ENCODE measurements at regions not wholly inside any gene's neighbourhood (a gene's known extent, or its start where the extent isn't known, plus 50 kb on each side); places are given as distances from the start of the nearest gene placed in this dataset.

- DNase-seq (ENCODE audit: low read depth) = no peak
Measured at GRCh38 chr2:236875906-236876505, 209.7 kb upstream of the COPS8 start.

- DNase-seq (ENCODE audit: low read depth) = no peak
Measured at GRCh38 chr2:236876642-236877041, 209.0 kb upstream of the COPS8 start.

DNA sequence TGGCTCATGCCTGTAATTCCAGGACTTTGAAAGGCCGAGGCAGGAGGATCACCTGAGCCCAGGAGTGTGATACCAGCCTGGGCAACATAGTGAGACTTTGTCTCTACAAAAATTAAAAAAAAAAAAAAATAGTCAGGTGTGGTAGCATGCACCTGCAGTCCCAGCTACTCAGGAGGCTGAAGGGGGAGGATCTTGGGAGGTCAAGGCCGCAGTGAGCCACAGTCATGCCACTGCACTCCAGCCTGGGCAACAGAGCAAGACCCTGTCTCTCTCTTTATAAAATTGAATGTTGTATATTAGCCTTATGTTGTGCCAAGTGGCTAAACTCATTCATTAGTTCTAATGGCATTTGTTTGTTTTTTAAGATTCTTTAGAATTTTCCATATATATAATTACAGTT, 207.7 kb upstream of the COPS8 start:
- DNase-seq (ENCODE audit: low read depth) = no peak

DNA sequence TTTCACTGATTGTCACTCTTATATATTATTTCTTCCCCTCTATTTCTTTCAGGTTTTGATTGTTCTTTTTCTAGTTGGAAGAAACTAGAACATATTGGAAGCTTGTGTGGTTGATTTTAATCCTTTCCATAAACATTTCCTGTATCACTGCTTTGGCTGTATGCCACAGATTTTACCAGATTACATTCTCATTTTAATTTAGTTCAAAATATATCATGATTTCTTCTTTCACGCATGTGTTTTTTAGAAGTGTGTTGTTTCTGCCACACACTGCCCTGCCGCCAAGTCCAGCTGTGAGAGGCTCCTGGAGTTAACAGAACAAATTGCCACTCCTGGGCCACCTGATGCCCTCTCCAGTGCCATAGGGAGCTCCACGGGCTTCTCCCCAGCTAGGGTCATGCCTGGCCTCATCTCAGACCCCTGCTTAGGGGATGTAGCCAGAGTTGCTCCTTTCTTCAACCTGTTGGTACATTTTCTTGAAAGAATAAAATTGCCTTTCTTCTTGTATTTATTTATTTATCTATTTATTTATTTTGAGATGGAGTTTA, 206.2 kb upstream of the COPS8 start:
- no peak for DNase-seq (ENCODE audit: low read depth)

GRCh38 chr2:236882074-236882473, 203.6 kb upstream of the COPS8 start:
- no peak for DNase-seq (ENCODE audit: low read depth)

- DNase-seq (ENCODE audit: low read depth) = no peak
Measured at GRCh38 chr2:236882930-236883329, 202.8 kb upstream of the COPS8 start.

DNA sequence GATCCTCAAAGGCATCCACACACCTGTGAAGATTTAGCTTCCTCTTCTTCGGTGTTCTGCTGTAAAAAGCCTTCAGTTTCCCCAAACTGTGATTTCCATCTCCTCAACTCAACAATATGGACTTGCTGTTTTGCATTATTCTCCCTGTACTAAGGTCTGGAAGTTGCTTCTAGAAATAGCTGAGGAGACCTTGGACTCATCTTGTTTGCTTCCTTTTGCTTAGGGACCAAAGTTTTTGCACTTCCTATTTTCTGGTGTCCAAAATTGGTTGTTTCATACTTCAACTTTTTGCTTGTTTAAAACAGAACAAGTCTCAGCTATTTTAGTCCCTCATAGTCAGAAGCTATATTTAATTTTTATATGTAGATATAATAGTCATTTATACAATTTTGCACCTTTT, 201.9 kb upstream of the COPS8 start:
- no peak for DNase-seq (ENCODE audit: low read depth)

DNA sequence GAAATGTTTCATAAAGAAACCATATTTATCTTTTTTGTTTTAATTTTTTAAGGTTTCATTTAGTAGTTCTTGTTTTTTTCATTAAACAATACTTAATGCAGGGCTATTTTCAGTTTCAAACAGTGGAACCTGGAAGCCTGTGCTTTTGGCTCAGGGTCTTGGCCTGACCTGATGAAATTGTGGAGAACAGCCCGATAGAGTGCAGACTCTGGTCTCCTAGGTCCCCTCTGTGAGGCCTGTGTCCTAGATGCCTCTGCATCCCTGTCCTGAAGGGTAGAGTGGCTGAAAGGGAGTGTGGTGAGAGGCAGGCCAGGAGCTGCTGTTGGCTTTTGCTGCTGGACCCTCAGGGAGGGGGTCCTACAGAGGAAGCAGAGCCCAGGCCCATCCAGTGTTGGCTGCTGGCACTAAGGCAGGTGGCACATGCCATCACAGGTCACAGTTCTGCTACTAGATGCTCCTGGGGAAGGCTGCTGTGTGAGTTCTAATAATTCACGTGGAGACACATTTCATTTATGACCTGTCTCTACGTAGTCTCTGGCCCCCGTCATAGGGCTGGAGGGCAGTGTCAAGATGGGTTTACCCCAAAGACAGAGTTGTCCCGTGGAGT, 201.0 kb upstream of the COPS8 start:
- DNase-seq (ENCODE audit: low read depth) = no peak

DNA sequence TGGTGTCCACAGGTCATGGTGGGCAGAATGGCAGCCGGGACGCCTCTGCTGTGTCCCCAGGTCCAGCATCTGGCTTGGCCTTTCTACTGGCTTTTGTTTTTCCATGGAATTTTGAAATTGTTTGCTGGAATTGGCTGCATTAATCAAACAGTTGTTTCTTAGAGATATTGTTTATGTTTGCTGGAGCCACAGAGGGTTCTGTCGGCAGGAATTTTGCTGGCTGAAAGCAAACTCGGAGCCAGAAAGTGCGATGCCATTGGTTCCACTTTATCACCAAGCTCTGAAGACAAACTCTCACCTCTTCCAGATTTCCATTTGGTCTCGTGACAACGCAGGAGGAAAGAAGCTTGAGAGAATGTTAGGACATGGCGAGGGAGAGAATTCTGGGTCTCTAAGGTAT, 199.2 kb upstream of the COPS8 start:
- DNase-seq (ENCODE audit: low read depth) = no peak

DNA sequence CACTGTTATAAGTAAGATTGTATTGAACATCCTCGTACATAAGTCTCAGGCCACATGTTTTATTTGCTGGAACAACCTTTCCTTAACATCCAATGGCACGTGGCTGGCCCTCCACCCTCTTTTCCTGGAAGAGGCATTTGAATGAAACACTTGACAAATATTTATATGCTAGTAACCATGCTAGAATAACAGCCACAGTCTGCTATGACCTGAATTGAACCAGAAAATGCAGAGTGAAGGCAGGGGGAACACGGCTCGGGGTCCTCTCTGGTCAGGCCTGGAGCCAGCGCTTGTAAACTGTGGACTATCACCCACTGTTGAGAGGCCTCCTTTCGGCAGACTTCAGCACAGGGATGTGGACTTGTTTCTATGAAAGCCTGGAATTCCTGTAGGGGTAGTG, 198.2 kb upstream of the COPS8 start:
- DNase-seq (ENCODE audit: low read depth) = peak; percentile 92

- peak; percentile 47 for DNase-seq (ENCODE audit: low read depth)
Measured at GRCh38 chr2:236887953-236888793, 197.5 kb upstream of the COPS8 start.

GRCh38 chr2:236888794-236889780, 196.6 kb upstream of the COPS8 start:
- no peak for DNase-seq (ENCODE audit: low read depth)

DNA sequence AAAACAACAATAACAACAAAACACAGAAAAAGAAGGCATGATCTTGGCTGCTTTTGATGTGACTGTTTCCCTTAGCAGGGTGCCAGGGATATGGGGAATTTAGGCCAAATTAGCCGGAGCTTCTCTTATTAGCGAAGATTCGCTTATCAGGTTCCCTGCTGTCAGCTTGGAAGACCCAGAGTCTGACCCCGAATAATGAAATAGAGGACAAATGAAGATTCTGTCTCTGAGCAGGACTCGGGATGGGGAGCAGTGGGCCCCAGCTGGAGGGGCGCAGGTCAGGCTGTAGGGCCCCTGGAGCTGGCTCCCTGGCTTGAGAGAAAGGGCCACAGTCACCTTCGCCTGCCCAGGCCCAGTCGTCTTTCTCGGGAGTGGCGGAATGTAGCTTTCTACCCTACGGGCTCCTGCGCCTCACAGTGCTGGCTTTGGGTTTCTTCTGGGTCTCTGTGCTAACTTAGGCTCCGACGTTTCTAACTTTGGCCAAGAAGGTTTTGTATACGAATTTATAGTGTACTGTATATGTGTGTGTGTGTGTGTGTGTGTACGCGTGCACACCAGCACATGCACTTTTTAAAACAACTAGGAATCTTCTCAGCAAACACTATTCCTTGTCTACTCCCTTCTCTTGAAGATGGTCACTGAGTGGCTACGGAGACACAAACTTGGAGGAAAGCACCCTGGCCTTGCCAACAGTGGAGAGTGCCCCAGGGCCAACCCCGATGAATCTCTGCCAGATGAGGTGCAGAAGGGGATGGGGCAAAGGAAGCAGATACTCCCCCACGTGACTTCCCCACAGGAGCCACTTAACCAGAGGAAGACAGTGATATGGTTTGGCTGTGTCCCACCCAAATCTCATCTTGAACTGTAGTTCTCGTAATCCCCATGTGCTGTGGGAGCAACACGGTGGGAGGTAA, 195.6 kb upstream of the COPS8 start:
- no peak for DNase-seq (ENCODE audit: low read depth)

- no peak for DNase-seq (ENCODE audit: low read depth)
Measured at GRCh38 chr2:236892721-236893120, 193.0 kb upstream of the COPS8 start.

GRCh38 chr2:236894791-236895190, 190.9 kb upstream of the COPS8 start:
- no peak for DNase-seq (ENCODE audit: low read depth)

- DNase-seq (ENCODE audit: low read depth) = no peak
Measured at GRCh38 chr2:236895497-236895896, 190.2 kb upstream of the COPS8 start.

DNA sequence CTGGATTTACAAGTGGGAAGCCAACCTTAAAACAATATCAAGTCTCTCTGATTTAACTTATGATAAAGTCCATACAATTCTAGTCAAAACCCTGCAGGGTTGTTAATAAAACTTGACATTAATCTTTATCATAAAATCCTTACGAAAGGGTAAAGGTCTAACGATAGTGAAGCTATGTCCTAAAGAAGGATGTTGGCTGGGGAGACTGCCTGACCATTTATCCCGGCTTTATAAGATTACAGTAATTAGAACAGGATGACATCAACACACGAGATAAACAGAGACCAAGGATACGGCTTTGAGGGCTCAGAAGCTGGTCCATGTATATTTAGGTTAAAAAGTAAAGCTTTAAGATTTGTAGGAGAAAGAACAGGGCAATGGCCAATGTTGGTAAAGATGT, 189.0 kb upstream of the COPS8 start:
- no peak for DNase-seq (ENCODE audit: low read depth)

DNA sequence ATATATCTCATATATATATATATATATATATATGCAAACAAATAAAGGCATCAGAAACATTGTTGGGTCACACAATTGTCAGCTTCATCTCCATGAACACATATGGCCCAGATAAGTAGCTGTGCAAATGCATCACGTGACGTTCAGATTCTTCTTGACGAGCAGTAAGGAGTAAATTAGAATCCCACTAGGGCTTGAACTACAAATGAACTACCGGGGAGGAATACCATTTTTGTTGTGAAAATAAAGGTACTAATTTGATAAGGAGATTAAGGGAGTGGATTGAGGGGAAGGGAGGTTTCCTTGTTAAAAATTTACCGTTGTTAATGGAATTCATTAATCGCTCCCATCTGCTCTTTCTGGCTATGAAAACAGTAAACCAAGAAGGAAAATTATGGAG, 186.5 kb upstream of the COPS8 start:
- no peak for DNase-seq (ENCODE audit: low read depth)

DNA sequence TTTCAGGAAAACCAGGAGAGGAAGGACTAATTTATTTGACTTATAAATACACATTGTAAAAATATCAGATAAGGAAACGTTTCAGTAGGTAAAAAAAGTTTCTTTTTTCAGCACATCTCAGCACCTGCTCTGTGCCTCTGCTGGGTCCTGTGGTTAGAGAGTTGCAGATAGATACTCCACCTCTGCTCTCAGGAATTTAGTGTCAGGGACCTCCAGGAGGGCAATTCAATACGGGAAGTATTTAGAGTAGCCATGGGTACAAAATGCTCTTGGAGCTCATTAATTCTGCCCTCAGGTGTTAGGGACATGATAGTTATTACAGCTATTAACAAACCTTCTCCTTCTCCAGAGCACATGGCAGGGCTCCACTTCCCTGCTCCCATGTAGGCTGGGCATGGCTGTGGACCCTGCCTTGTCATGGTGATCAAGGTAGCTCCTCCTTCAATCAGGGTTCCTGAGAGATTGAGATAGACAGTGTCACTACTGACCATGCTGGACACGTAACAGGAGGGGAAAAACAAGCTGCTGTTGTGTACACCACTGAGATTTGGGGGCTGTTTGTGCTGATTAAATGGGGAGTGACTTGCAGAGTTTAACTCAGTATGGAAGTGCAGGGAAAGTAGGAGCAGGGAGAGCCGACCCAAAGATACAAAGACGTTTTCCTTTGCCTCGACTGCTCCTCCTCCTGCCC, 185.6 kb upstream of the COPS8 start:
- DNase-seq (ENCODE audit: low read depth) = no peak

DNA sequence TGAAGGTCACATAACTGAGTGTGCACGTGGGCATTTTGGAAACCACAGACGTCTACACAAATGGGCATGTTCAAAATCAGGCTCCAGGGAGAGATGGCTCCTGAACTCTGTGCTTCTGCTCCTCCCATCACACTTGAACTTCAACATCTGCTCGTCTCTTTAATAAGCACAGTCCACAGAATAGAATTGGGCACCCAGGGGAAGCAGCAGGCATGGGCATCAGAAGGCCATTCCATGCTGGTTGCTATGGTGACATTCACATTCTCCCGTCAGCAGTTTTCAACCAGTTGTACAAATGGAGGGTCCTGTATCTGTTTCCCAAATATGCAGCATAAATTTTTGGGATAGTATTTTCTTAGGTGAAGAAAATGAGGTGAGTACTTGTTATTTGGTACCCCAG, 183.7 kb upstream of the COPS8 start:
- no peak for DNase-seq (ENCODE audit: low read depth)

All from EH (cell line).